ENCODE measurements at regions not wholly inside any gene's neighbourhood (a gene's known extent, or its start where the extent isn't known, plus 50 kb on each side); places are given as distances from the start of the nearest gene placed in this dataset.

- no peak for TF ChIP-seq CTCF (IDR thresholded peaks at IDR 0.05)
- H3K27ac ChIP-seq, result no peak overlapping the region
- H3K27me3 ChIP-seq, result no peaks in the 10 kb centered on the region
- no peaks in the 10 kb centered on the region for H3K4me1 ChIP-seq (ENCODE audit: control insufficient read depth in 1 of 2, insufficient read depth in 1 of 2, low read depth in 1 of 2, low read length in 1 of 2)
- no peaks in the 10 kb centered on the region for H3K9me3 ChIP-seq
- no peaks in the 10 kb centered on the region for H3K36me3 ChIP-seq
- H3K4me3 ChIP-seq (ENCODE audit: low read depth in 1 of 2, low read length in 1 of 2), result no peak overlapping the region
Observed at GRCh38 chr1:29970747-29971325, 734.5 kb downstream of the PTPRU start.

- TF ChIP-seq CTCF (IDR thresholded peaks at IDR 0.05), result no peak
- no peaks in the 10 kb centered on the region for H3K9me3 ChIP-seq
- no peak overlapping the region for H3K27ac ChIP-seq
Observed at GRCh38 chr1:29969576-29969975, 733.3 kb downstream of the PTPRU start.

GRCh38 chr1:29967261-29967660 lies 730.9 kb downstream of the PTPRU start:
- no peaks in the 10 kb centered on the region for H3K27me3 ChIP-seq
- H3K4me3 ChIP-seq (ENCODE audit: low read depth in 1 of 2, low read length in 1 of 2), result no peak overlapping the region
- no peak for TF ChIP-seq CTCF (IDR thresholded peaks at IDR 0.05)

More at GRCh38 chr1:29969576-29969975, 733.3 kb downstream of the PTPRU start:
- no peaks in the 10 kb centered on the region for H3K36me3 ChIP-seq
- no peaks in the 10 kb centered on the region for H3K4me1 ChIP-seq (ENCODE audit: control insufficient read depth in 1 of 2, insufficient read depth in 1 of 2, low read depth in 1 of 2, low read length in 1 of 2)
- H3K4me3 ChIP-seq (ENCODE audit: low read depth in 1 of 2, low read length in 1 of 2), result no peak overlapping the region
- H3K27me3 ChIP-seq, result no peaks in the 10 kb centered on the region

GRCh38 chr1:29966526-29967045 lies 730.3 kb downstream of the PTPRU start:
- Histone ChIP-seq H3K27me3 (no peaks in the 10 kb centered on the region), H3K9me3 (no peaks in the 10 kb centered on the region), H3K4me1 (ENCODE audit: control insufficient read depth in 1 of 2, insufficient read depth in 1 of 2, low read depth in 1 of 2, low read length in 1 of 2) (no peaks in the 10 kb centered on the region), H3K4me3 (ENCODE audit: low read depth in 1 of 2, low read length in 1 of 2) (no peak overlapping the region), H3K36me3 (no peaks in the 10 kb centered on the region), H3K27ac (no peak overlapping the region)
- TF ChIP-seq CTCF (IDR thresholded peaks at IDR 0.05), result no peak

More at GRCh38 chr1:29967261-29967660, 730.9 kb downstream of the PTPRU start:
- Histone ChIP-seq H3K9me3 (no peaks in the 10 kb centered on the region), H3K36me3 (no peaks in the 10 kb centered on the region), H3K27ac (no peak overlapping the region), H3K4me1 (ENCODE audit: control insufficient read depth in 1 of 2, insufficient read depth in 1 of 2, low read depth in 1 of 2, low read length in 1 of 2) (no peaks in the 10 kb centered on the region)

GRCh38 chr1:29964718-29965533 lies 728.6 kb downstream of the PTPRU start:
- no peaks in the 10 kb centered on the region for H3K27me3 ChIP-seq
- H3K4me1 ChIP-seq (ENCODE audit: control insufficient read depth in 1 of 2, insufficient read depth in 1 of 2, low read depth in 1 of 2, low read length in 1 of 2), result no peaks in the 10 kb centered on the region

More at GRCh38 chr1:29964718-29965533, 728.6 kb downstream of the PTPRU start:
- Histone ChIP-seq H3K36me3 (no peaks in the 10 kb centered on the region), H3K27ac (no peak overlapping the region), H3K9me3 (no peaks in the 10 kb centered on the region), H3K4me3 (ENCODE audit: low read depth in 1 of 2, low read length in 1 of 2) (no peak overlapping the region)
- no peak for TF ChIP-seq CTCF (IDR thresholded peaks at IDR 0.05)
